Omental fat pad (tissue), 3 donors: ENCODE measurements at regions not wholly inside any gene's neighbourhood (a gene's known extent, or its start where the extent isn't known, plus 50 kb on each side); places are given as distances from the start of the nearest gene placed in this dataset.

ENCODE experiments used
- ATAC-seq: fragments of 150-250 bp; one replicate; pipeline ENCODE4 v1.9.1; 2016; ENCODE audit warnings: mild to moderate bottlenecking, moderate library complexity; ENCODE audit not compliant: low FRiP score
- DNase-seq: peaks from one replicate; pipeline ENCODE4 v3.0.0-alpha.2; 2019; ENCODE audit warnings: low spot score
- CTCF ChIP-seq, 3 donors: fragments of 450-650 bp; IDR thresholded peaks; one replicate each; pipeline ENCODE4 v1.5.1; 2016 to 2017; ENCODE audit warnings: antibody characterized with exemption in 3 of 3, mild to moderate bottlenecking in 3 of 3, moderate library complexity in 2 of 3

DNA sequence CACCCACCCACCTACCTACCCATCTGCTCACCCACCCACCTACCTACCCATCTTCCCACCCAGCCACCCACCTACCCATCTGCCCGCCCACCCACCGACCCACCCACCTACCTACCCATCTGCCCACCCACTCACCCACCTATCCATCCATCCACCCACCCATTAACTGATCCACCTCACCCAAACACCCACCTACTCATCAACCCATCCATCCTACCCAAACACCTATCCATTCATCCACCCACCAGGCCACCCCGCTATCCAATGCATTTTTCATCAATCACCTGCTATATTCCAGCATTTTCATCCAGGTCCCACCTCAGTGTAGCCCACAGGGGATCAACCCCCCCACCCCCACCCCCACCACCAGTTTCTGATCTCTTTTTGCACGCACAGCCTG lies 121.8 kb downstream of the GLI2 start:
- DNase-seq (no peak), ATAC-seq (no peak)
- no peak for TF ChIP-seq CTCF (IDR thresholded peaks at IDR 0.05)

DNA sequence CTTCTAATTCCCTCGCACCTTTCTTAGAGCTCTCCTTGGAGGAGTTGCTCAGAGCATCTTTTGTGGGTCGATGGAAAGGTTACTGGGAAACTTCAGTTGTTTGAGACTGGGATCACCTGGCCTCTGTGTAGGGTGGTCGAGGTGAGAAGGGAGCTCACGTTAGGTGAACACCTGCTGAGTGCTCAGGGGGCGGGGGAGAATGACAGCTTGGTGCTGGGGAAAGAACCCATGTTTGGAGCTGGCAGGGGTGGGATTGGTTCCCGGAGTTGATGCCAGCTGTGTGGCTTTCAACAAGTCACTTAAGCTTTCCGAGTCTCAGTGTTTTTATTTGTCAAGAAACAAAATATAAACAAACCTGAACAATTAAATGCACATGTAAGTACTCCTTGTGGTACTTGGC lies 122.3 kb downstream of the GLI2 start:
- no peak for ATAC-seq
- no peak for DNase-seq
- no peak for TF ChIP-seq CTCF (IDR thresholded peaks at IDR 0.05)

DNA sequence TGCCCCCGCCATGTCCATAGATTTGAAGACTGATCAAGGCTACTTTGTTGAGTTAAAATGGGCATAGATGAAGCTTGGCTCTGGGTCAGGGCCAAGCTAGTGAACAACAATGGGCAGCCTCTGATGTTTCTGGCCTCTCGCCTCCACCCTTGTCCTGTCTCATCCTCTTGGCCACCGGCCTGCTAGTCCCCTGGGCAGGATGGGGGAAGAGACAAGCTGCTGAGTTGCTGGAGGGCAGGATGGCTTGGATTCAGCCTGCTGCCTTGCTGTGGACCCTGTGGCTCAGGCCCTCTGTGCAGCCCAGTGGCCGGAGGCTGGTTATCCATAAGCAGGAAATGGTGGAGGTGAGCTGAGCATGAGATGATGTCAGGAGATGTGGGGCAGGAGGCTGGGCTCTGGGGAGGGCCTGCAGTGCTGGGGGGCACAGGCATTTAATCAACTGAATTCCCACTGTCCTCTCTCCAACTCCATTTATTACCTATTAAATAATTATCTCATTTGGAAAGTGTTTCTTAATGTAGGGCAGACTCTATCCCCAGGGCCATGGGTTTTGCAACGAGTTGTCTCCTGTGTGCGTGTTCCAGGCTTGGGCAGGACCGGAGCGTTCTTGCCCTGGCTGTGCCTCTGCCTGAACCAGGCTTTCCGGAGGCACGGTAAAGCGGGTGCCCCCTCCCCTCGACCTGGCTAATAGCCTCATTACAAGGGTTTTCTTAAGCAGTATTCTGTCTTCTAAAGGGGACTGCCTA lies 122.9 kb downstream of the GLI2 start:
- no peak for TF ChIP-seq CTCF (IDR thresholded peaks at IDR 0.05)
- ATAC-seq (no peak), DNase-seq (no peak)

DNA sequence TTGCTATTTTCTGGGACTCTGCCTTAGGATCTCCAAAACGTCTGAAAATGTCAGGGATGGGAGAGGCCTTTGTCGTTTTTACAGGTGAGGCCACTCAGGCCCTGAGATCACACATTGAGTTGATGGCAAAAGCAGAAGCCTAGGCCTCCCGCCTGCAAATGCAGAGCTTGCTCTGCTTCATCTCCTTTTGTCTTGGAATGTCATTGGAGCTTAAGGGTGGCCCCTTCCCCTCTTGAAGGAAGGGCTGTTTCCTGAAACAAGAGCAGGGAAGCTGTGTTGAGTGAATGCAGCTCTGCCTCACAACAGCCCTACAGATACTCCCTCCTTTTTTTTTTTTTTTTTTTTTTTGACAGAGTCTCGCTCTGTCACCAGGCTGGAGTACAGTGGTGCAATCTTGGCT lies 123.5 kb downstream of the GLI2 start:
- no peak for TF ChIP-seq CTCF (IDR thresholded peaks at IDR 0.05)
- ATAC-seq = no peak
- DNase-seq = no peak

DNA sequence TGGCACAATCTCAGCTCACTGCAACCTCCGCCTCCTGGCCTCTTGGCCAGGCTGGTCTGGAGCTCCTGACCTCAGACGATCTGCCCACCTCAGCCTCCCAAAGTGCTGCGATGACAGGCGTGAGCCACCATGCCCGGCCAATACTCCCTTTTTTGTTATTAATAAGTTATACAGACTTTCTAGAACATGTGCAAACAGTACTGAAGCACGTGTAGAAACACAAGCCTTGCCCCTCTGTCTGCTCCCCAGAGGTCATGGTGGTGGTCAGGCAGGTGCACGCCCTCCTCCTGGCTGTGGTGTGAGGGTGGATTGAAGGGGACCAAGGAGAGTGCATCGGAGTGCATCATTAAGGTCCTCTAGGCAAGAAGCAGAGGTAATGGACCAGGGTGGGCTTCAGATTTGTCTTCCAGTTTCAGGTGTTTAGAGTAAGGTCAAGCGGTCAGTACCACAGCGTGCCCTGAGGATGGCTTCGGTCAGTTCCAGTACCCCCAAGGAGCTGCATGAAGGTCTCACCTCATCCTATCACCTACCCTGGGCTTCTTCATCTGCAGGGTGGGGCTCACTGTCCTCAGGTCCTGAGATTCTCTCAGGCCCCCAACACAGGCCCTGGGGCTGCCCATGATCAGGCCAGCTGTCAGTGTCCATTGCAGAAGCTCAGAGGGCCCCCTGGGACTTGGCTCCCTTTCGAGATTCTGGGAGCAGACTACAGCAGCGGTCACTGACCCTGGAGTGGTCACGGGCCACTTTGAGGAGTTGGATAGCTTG lies 124.3 kb downstream of the GLI2 start:
- no peak for TF ChIP-seq CTCF (IDR thresholded peaks at IDR 0.05)
- ATAC-seq = no peak
- DNase-seq = no peak

GRCh38 chr2:120860579-120860922 lies 124.9 kb downstream of the GLI2 start:
- TF ChIP-seq CTCF (IDR thresholded peaks at IDR 0.05) = no peak
- no peak for DNase-seq
- ATAC-seq = no peak

DNA sequence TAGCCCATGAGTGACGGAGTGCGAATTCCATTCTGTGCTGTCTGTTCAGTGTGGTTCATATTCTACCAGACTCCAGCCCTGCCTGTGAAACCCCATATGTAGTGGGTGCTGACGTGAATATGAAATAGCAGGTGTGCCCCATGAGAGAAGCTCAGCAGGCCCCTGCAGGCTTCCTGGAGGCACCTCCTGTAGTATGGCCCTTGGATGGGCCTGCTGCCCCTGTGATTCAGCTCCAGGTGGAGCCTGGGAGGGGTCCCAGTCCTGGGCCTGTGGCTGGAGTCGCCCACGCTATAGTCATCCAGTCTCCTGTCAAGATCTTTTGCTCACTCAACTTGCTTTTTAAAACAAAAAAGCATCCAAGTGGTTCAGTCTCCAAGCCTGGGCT lies 125.5 kb downstream of the GLI2 start:
- no peak for ATAC-seq
- DNase-seq = no peak

More for the DNA sequence above, 125.5 kb downstream of the GLI2 start:
- no peak for TF ChIP-seq CTCF (IDR thresholded peaks at IDR 0.05)
